ENCODE measurements at regions not wholly inside any gene's neighbourhood (a gene's known extent, or its start where the extent isn't known, plus 50 kb on each side); places are given as distances from the start of the nearest gene placed in this dataset.

DNA sequence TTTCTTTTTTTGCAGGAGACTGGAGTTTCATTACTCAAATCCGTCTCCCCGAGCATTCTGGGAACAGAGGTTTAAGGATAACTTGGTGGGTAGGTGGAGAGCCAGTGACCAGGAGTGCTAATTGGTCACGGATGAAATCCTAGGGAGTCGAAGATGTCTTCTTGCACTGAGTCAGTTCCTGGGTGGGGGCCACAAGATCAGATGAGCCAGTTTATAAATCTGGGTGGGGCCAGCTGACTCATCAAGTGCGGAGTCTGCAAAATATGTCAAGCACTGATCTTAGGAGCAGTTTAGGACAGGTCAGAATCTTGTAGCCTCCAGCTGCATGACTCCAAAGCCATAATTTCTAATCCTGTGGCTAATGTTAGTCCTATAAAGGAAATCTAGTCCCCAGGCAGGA, 741.3 kb downstream of the PCDH7 start:
- TF ChIP-seq POLR2A (IDR thresholded peaks at IDR 0.05; ENCODE audit: low read length) = no peak
- no peak for TF ChIP-seq GATA1 (IDR thresholded peaks at IDR 0.05; ENCODE audit: low read depth, low read length)
